Type B pancreatic cell (in vitro differentiated cells): ENCODE measurements at regions not wholly inside any gene's neighbourhood (a gene's known extent, or its start where the extent isn't known, plus 50 kb on each side); places are given as distances from the start of the nearest gene placed in this dataset.

Experiments
- DNase-seq: peaks from one replicate; pipeline ENCODE4 v3.0.0; 2021; ENCODE audit warnings: mixed read lengths; ENCODE audit not compliant: unreplicated experiment; ENCODE audit errors: extremely low spot score
- H3K27ac Mint-ChIP-seq: 2 replicates; pipeline ENCODE4 v1.8.0; 2021; ENCODE audit warnings: mild to moderate bottlenecking, mixed read lengths
- H3K27me3 Mint-ChIP-seq: 2 replicates; pipeline ENCODE4 v1.8.0; 2021; ENCODE audit warnings: mixed read lengths
- H3K36me3 Mint-ChIP-seq: 2 replicates; pipeline ENCODE4 v1.8.0; 2021; ENCODE audit warnings: mixed read lengths
- H3K4me1 Mint-ChIP-seq: one replicate; pipeline ENCODE4 v1.8.0; 2021; ENCODE audit warnings: mixed read lengths; ENCODE audit not compliant: unreplicated experiment
- H3K4me3 Mint-ChIP-seq: 2 replicates; pipeline ENCODE4 v1.8.0; 2021; ENCODE audit warnings: mild to moderate bottlenecking, mixed read lengths
- H3K9me3 Mint-ChIP-seq: 2 replicates; pipeline ENCODE4 v1.8.0; 2021; ENCODE audit warnings: mixed read lengths
- TF ChIP-seq, protein P1 (sequence below): fragments of 200-600 bp; sonication (generic); conservative IDR thresholded peaks from 2 replicates; pipeline ENCODE4 v1.5.0; 2021; ENCODE audit warnings: antibody characterized with exemption, mild to moderate bottlenecking

GRCh38 chr12:87066326-87066725, 810.1 kb upstream of the MGAT4C start:
- H3K9me3 Mint-ChIP-seq: no peaks in the 10 kb centered on the region
- H3K4me3 Mint-ChIP-seq: no peak overlapping the region
- no peaks in the 10 kb centered on the region for H3K4me1 Mint-ChIP-seq
- H3K36me3 Mint-ChIP-seq: no peaks in the 10 kb centered on the region
- H3K27me3 Mint-ChIP-seq: peaks cover 6% of the 10 kb centered on the region
- TF ChIP-seq, protein P1, sequence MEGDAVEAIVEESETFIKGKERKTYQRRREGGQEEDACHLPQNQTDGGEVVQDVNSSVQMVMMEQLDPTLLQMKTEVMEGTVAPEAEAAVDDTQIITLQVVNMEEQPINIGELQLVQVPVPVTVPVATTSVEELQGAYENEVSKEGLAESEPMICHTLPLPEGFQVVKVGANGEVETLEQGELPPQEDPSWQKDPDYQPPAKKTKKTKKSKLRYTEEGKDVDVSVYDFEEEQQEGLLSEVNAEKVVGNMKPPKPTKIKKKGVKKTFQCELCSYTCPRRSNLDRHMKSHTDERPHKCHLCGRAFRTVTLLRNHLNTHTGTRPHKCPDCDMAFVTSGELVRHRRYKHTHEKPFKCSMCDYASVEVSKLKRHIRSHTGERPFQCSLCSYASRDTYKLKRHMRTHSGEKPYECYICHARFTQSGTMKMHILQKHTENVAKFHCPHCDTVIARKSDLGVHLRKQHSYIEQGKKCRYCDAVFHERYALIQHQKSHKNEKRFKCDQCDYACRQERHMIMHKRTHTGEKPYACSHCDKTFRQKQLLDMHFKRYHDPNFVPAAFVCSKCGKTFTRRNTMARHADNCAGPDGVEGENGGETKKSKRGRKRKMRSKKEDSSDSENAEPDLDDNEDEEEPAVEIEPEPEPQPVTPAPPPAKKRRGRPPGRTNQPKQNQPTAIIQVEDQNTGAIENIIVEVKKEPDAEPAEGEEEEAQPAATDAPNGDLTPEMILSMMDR: no peak
- no peak for DNase-seq
- H3K27ac Mint-ChIP-seq: no peak overlapping the region

GRCh38 chr12:87059231-87059630, 803.0 kb upstream of the MGAT4C start:
- Mint-ChIP-seq H3K4me1 (no peaks in the 10 kb centered on the region), H3K27ac (no peak overlapping the region)

DNA sequence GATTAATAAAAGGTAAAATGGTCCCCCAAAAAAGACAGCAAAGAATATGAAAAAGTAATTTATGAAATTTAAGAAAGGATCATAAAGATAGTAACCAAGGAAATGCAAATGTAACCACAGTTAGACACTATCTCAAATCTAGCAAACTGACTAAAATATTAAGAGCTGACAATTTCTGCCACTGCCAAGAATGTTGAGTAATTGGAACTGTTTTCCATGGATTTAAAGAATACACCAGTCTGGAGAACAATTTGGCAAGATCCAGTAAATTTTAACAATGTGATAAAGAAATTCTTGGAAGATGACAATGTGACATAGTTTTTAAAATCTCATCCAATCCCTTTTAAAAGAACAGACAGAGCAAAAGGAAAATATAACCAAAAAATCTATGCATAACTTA, 798.0 kb upstream of the MGAT4C start:
- no peak overlapping the region for H3K27ac Mint-ChIP-seq
- no peaks in the 10 kb centered on the region for H3K36me3 Mint-ChIP-seq
- H3K4me1 Mint-ChIP-seq: no peaks in the 10 kb centered on the region
- H3K4me3 Mint-ChIP-seq: no peak overlapping the region
- no peak for DNase-seq
- TF ChIP-seq, protein P1: no peak
- H3K9me3 Mint-ChIP-seq: no peaks in the 10 kb centered on the region
- H3K27me3 Mint-ChIP-seq: no peaks in the 10 kb centered on the region

More at GRCh38 chr12:87059231-87059630, 803.0 kb upstream of the MGAT4C start:
- no peak overlapping the region for H3K4me3 Mint-ChIP-seq
- no peaks in the 10 kb centered on the region for H3K27me3 Mint-ChIP-seq
- no peaks in the 10 kb centered on the region for H3K9me3 Mint-ChIP-seq
- no peak for DNase-seq
- no peaks in the 10 kb centered on the region for H3K36me3 Mint-ChIP-seq
- TF ChIP-seq, protein P1: no peak

GRCh38 chr12:87051621-87052020, 795.4 kb upstream of the MGAT4C start:
- Mint-ChIP-seq H3K27ac (no peak overlapping the region), H3K27me3 (no peaks in the 10 kb centered on the region), H3K36me3 (no peaks in the 10 kb centered on the region), H3K4me3 (no peak overlapping the region), H3K9me3 (no peaks in the 10 kb centered on the region), H3K4me1 (no peaks in the 10 kb centered on the region)
- DNase-seq: no peak
- TF ChIP-seq, protein P1: no peak

DNA sequence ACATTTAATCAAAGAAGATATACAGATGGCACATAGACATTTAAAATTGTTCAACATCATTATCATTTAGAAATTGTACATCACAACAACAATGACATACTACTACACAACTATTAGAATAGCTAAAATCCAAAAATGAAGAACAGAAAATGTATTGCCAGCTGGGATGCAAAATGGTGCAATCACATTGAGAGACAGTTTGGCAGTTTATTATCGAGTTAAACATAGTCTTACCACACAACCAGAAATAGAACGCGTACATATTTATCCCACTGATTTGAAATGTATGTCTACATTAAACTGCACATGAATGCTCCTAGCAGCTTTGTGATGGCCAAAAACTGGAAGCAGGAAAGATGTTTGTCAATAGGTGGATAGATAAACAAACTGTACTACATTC, 791.5 kb upstream of the MGAT4C start:
- H3K36me3 Mint-ChIP-seq: no peaks in the 10 kb centered on the region
- H3K4me3 Mint-ChIP-seq: no peak overlapping the region
- no peaks in the 10 kb centered on the region for H3K27me3 Mint-ChIP-seq
- H3K9me3 Mint-ChIP-seq: no peaks in the 10 kb centered on the region
- H3K4me1 Mint-ChIP-seq: no peaks in the 10 kb centered on the region
- no peak for DNase-seq
- TF ChIP-seq, protein P1: no peak
- no peak overlapping the region for H3K27ac Mint-ChIP-seq

GRCh38 chr12:87039536-87039935, 783.3 kb upstream of the MGAT4C start:
- no peak for DNase-seq
- H3K4me3 Mint-ChIP-seq: no peak overlapping the region
- TF ChIP-seq, protein P1: no peak
- H3K9me3 Mint-ChIP-seq: no peaks in the 10 kb centered on the region
- no peaks in the 10 kb centered on the region for H3K4me1 Mint-ChIP-seq
- H3K36me3 Mint-ChIP-seq: no peaks in the 10 kb centered on the region
- no peak overlapping the region for H3K27ac Mint-ChIP-seq
- H3K27me3 Mint-ChIP-seq: no peaks in the 10 kb centered on the region
